SK-N-SH (cell line): ENCODE measurements at regions not wholly inside any gene's neighbourhood (a gene's known extent, or its start where the extent isn't known, plus 50 kb on each side); places are given as distances from the start of the nearest gene placed in this dataset.

Experiments used
- CTCF ChIA-PET: fragments of 300-600, 350-600 bp; formaldehyde crosslinking; extraction: SDS; loops from one replicate; lab custom pipeline; 2021; lab: Yijun Ruan, JAX
- POLR2A ChIA-PET: fragments of 350-600 bp; sonication (Branson Sonifier 250); formaldehyde crosslinking; extraction: SDS; loops from one replicate; lab custom pipeline; 2020; ENCODE audit warnings: antibody characterized with exemption, inconsistent platforms; lab: Yijun Ruan, JAX
- DNase-seq: peaks from one replicate; pipeline ENCODE4 v3.0.0; 2012
- H2AFZ ChIP-seq: fragments of 200-600 bp; sonication (generic); 2 replicates; pipeline ENCODE4 v1.8.1; 2016; ENCODE audit warnings: antibody characterized with exemption, mild to moderate bottlenecking, low read depth
- H3F3A ChIP-seq: fragments of 200-600 bp; sonication (generic); replicated peaks from 2 replicates; pipeline ENCODE3; 2016; ENCODE audit warnings: antibody characterized with exemption, mild to moderate bottlenecking; ENCODE audit not compliant: insufficient read depth
- H3K27ac ChIP-seq, 2 experiments: fragments of 200-500 bp in 1 of 2; fragments of 200-600 bp in 1 of 2; sonication (Bioruptor generic) in 1 of 2; sonication (generic), shearing (Covaris generic) in 1 of 2; 2 replicates each; pipeline versions ENCODE4 v1.5.1 to v1.6.1; 2014 to 2016; ENCODE audit warnings: low read depth in 2 of 2, inconsistent platforms in 1 of 2, low read length in 1 of 2, mild to moderate bottlenecking in 1 of 2, mixed read lengths in 1 of 2
- H3K27me3 ChIP-seq: fragments of 200-600 bp; sonication (generic), shearing (Covaris generic); 2 replicates; pipeline ENCODE4 v1.6.1; 2016; ENCODE audit warnings: mixed run types; ENCODE audit not compliant: insufficient read depth
- H3K36me3 ChIP-seq, 2 experiments: fragments of 200-500 bp in 1 of 2; fragments of 200-600 bp in 1 of 2; sonication (Bioruptor generic) in 1 of 2; sonication (generic) in 1 of 2; replicated peaks in 1 of 2; 2 replicates each; pipeline versions ENCODE3 to v1.5.1; 2014 to 2016; ENCODE audit warnings: low read length in 1 of 2, mild to moderate bottlenecking in 1 of 2; ENCODE audit not compliant: insufficient read depth in 2 of 2, control insufficient read depth in 1 of 2
- H3K4me1 ChIP-seq, 2 experiments: fragments of 200-500 bp in 1 of 2; fragments of 200-600 bp in 1 of 2; sonication (Bioruptor generic) in 1 of 2; sonication (generic), shearing (Covaris generic) in 1 of 2; 2 replicates each; pipeline versions ENCODE4 v1.5.1 to v1.6.1; 2014 to 2016; ENCODE audit warnings: low read depth in 1 of 2, low read length in 1 of 2, mixed run types in 1 of 2; ENCODE audit not compliant: insufficient read depth in 2 of 2, control insufficient read depth in 1 of 2
- H3K4me2 ChIP-seq: fragments of 200-600 bp; sonication (generic), shearing (Covaris generic); 2 replicates; pipeline ENCODE4 v1.6.1; 2017; ENCODE audit warnings: mixed run types
- H3K4me3 ChIP-seq, 2 experiments: fragments of 200-500 bp in 1 of 2; fragments of 200-600 bp in 1 of 2; sonication (Bioruptor generic) in 1 of 2; sonication (generic), shearing (Covaris generic) in 1 of 2; 2 replicates each; pipeline versions ENCODE4 v1.5.1 to v1.8.1; 2014 to 2016; ENCODE audit warnings: low read depth in 2 of 2, inconsistent platforms in 1 of 2, low read length in 1 of 2, mild to moderate bottlenecking in 1 of 2, mixed read lengths in 1 of 2, moderate library complexity in 1 of 2
- H3K79me2 ChIP-seq: fragments of 200-600 bp; sonication (generic); 2 replicates; pipeline ENCODE4 v1.8.1; 2017; ENCODE audit warnings: mild to moderate bottlenecking; ENCODE audit not compliant: insufficient read depth
- H3K9ac ChIP-seq: fragments of 200-600 bp; sonication (generic); 2 replicates; pipeline ENCODE4 v1.6.1; 2017; ENCODE audit warnings: mixed run types
- H3K9me2 ChIP-seq: fragments of 200-600 bp; sonication (generic); 2 replicates; pipeline ENCODE4 v1.6.1; 2017; ENCODE audit warnings: mixed run types
- H3K9me3 ChIP-seq: fragments of 200-600 bp; sonication (generic); 2 replicates; pipeline ENCODE4 v1.6.1; 2017; ENCODE audit warnings: mixed run types, mild to moderate bottlenecking, moderate library complexity
- H4K20me1 ChIP-seq: fragments of 200-600 bp; sonication (generic); 2 replicates; pipeline ENCODE4 v1.6.1; 2017; ENCODE audit warnings: mild to moderate bottlenecking, mixed run types; ENCODE audit not compliant: insufficient read depth
- ELF1 ChIP-seq: IDR thresholded peaks from 2 replicates; pipeline ENCODE4 v1.4.0; 2012
- EP300 ChIP-seq, 2 experiments: IDR thresholded peaks; 2 replicates each; pipeline versions ENCODE4 v1.4.0 to v1.6.1; 2012; ENCODE audit warnings: borderline replicate concordance in 1 of 2, low read depth in 1 of 2, low read length in 1 of 2
- FOXJ3 ChIP-seq: sonication (generic); formaldehyde crosslinking; IDR thresholded peaks from 2 replicates; pipeline ENCODE4 v1.5.1; 2020; ENCODE audit warnings: mild to moderate bottlenecking, missing genetic modification reagents
- FOXM1 ChIP-seq: IDR thresholded peaks from 2 replicates; pipeline ENCODE4 v1.4.0; 2012; ENCODE audit warnings: low read depth, mild to moderate bottlenecking
- GABPA ChIP-seq: IDR thresholded peaks from 2 replicates; pipeline ENCODE4 v1.4.0; 2012; ENCODE audit warnings: low read depth, mild to moderate bottlenecking
- GATA2 ChIP-seq: sonication (generic); formaldehyde crosslinking; IDR thresholded peaks from 2 replicates; pipeline ENCODE4 v1.5.0; 2020; ENCODE audit warnings: mild to moderate bottlenecking, missing genetic modification reagents
- JUND ChIP-seq: IDR thresholded peaks from 2 replicates; pipeline ENCODE4 v1.4.0; 2012
- MAX ChIP-seq: IDR thresholded peaks from 2 replicates; pipeline ENCODE4 v1.4.0; 2012; ENCODE audit warnings: low read depth
- MEF2A ChIP-seq: IDR thresholded peaks from 2 replicates; pipeline ENCODE4 v1.4.0; 2012; ENCODE audit warnings: low read depth, borderline replicate concordance
- NFIC ChIP-seq: IDR thresholded peaks from 2 replicates; pipeline ENCODE4 v1.4.0; 2012; ENCODE audit warnings: borderline replicate concordance
- NRF1 ChIP-seq: IDR thresholded peaks from 2 replicates; pipeline ENCODE4 v1.6.1; 2012; ENCODE audit warnings: low read depth, mild to moderate bottlenecking, low read length
- POLR2AphosphoS5 ChIP-seq: IDR thresholded peaks from 2 replicates; pipeline ENCODE4 v1.6.1; 2012; ENCODE audit warnings: low read depth, low read length
- RAD21 ChIP-seq: IDR thresholded peaks from 2 replicates; pipeline ENCODE4 v1.6.1; 2012; ENCODE audit warnings: mild to moderate bottlenecking, low read length
- REST ChIP-seq: IDR thresholded peaks from 2 replicates; pipeline ENCODE4 v1.6.1; 2012; ENCODE audit warnings: mild to moderate bottlenecking, low read depth, low read length, moderate library complexity
- RFX5 ChIP-seq: IDR thresholded peaks from 2 replicates; pipeline ENCODE4 v1.6.1; 2012; ENCODE audit warnings: mild to moderate bottlenecking, improper control_type of control experiment, low read length
- SIN3A ChIP-seq: IDR thresholded peaks from 2 replicates; pipeline ENCODE4 v1.6.1; 2012; ENCODE audit warnings: low read depth, mild to moderate bottlenecking, low read length, moderate library complexity, borderline replicate concordance
- SMC3 ChIP-seq: IDR thresholded peaks from 2 replicates; pipeline ENCODE4 v1.6.1; 2012; ENCODE audit warnings: low read depth, low read length, improper control_type of control experiment
- TAF1 ChIP-seq: IDR thresholded peaks from 2 replicates; pipeline ENCODE4 v1.6.1; 2012; ENCODE audit warnings: low read depth, mild to moderate bottlenecking, low read length, moderate library complexity, borderline replicate concordance
- USF1 ChIP-seq: IDR thresholded peaks from 2 replicates; pipeline ENCODE4 v1.4.0; 2012; ENCODE audit warnings: low read depth, borderline replicate concordance
- ZBTB33 ChIP-seq: IDR thresholded peaks from 2 replicates; pipeline ENCODE4 v1.4.0; 2012; ENCODE audit warnings: low read depth, borderline replicate concordance
- WGBS: methylation state at CpG from one replicate; pipeline ENCODE4 v1.1.6; 2017; ENCODE audit warnings: low lambda C conversion rate; 5-methylcytosine and 5-hydroxymethylcytosine counted together
- TF ChIP-seq, protein P1 (sequence below): fragments of 200-600 bp; sonication (generic); IDR thresholded peaks from 2 replicates; pipeline ENCODE4 v1.6.1; 2017; ENCODE audit warnings: antibody characterized with exemption, mild to moderate bottlenecking, moderate library complexity

DNA sequence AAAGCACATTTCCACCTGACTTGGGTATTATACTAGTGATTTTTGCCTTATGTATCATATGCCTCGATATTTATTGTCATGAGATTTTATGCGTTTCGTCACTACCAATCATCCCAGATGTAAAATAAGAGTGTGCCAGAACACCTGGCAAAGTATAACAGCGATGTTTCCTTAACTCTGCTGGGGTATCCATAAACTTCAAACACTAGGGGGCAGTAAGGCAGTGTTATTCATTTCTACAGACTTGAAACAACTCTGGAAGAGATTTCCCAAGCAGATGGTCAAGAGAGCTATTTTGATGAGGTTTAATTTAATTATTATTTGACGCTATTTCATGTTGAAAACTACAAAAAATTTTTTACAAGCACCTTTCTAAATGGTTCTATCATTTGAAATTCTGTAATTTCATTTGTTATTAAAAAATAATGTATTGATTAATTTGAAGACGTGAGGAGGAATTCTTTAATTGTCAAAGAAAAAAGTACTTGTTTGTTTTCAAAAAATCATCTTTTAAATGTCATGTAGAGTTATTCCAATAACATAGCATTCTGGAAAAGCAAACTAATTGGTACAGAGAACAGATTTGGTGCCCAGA lies 388.5 kb upstream of the CTNND2 start:
- H3K9ac ChIP-seq, result no peak overlapping the region
- TF ChIP-seq SMC3 (no peak), RAD21 (peak; percentile 47), RFX5 (no peak)
- TF ChIP-seq, protein P1, sequence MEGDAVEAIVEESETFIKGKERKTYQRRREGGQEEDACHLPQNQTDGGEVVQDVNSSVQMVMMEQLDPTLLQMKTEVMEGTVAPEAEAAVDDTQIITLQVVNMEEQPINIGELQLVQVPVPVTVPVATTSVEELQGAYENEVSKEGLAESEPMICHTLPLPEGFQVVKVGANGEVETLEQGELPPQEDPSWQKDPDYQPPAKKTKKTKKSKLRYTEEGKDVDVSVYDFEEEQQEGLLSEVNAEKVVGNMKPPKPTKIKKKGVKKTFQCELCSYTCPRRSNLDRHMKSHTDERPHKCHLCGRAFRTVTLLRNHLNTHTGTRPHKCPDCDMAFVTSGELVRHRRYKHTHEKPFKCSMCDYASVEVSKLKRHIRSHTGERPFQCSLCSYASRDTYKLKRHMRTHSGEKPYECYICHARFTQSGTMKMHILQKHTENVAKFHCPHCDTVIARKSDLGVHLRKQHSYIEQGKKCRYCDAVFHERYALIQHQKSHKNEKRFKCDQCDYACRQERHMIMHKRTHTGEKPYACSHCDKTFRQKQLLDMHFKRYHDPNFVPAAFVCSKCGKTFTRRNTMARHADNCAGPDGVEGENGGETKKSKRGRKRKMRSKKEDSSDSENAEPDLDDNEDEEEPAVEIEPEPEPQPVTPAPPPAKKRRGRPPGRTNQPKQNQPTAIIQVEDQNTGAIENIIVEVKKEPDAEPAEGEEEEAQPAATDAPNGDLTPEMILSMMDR, result peak; percentile 48
- no peak overlapping the region for H2AFZ ChIP-seq
- no peaks in the 10 kb centered on the region for H3K9me2 ChIP-seq
- H3K27ac ChIP-seq, result no peak overlapping the region
- no peaks in the 10 kb centered on the region for H3K9me3 ChIP-seq
- H3K4me3 ChIP-seq, result no peak overlapping the region; a peak in 1 of 4 replicates
- no peaks in the 10 kb centered on the region; the same call in 1 of the 2 replicates for H3K79me2 ChIP-seq
- H3F3A ChIP-seq, result no peaks in the 10 kb centered on the region
- 7% methylated on average over 6 of the region's 6 CpGs for WGBS
- CTCF ChIA-PET, result interaction anchor here (0.5 kb wide), 1 partner anchor 1189 kb away, joined by 3 read pairs; no protein-coding TSS in a partner anchor
- POLR2A ChIA-PET, result no interaction called here
- H3K27me3 ChIP-seq, result no peaks in the 10 kb centered on the region
- H3K36me3 ChIP-seq, result no peaks in the 10 kb centered on the region
- no peaks in the 10 kb centered on the region for H3K4me1 ChIP-seq
- no peak for DNase-seq
- no peak overlapping the region for H3K4me2 ChIP-seq
- no peaks in the 10 kb centered on the region for H4K20me1 ChIP-seq

GRCh38 chr5:12284604-12285003 lies 380.4 kb upstream of the CTNND2 start:
- H4K20me1 ChIP-seq, result no peaks in the 10 kb centered on the region
- ChIA-PET CTCF (no interaction called here), POLR2A (no interaction called here)
- DNase-seq, result no peak
- no peaks in the 10 kb centered on the region for H3K36me3 ChIP-seq
- no peaks in the 10 kb centered on the region for H3K79me2 ChIP-seq
- no peaks in the 10 kb centered on the region for H3K9me2 ChIP-seq
- TF ChIP-seq EP300 (IDR thresholded peaks at IDR 0.05; ENCODE audit: borderline replicate concordance in 1 of 2, low read depth in 1 of 2, low read length in 1 of 2) (no peak), MEF2A (no peak), POLR2AphosphoS5 (no peak), USF1 (no peak), TAF1 (no peak), GABPA (no peak), RAD21 (no peak), GATA2 (CRISPR knock-in tag) (no peak), REST (no peak), NRF1 (no peak), ZBTB33 (no peak), RFX5 (no peak), FOXJ3 (no peak), ELF1 (no peak), JUND (no peak), MAX (no peak), SIN3A (no peak), FOXM1 (no peak), NFIC (no peak)
- no peak overlapping the region for H3K4me2 ChIP-seq
- H3K27me3 ChIP-seq, result no peaks in the 10 kb centered on the region
- H3K9me3 ChIP-seq, result no peaks in the 10 kb centered on the region
- H2AFZ ChIP-seq, result no peak overlapping the region
- H3K4me1 ChIP-seq, result no peaks in the 10 kb centered on the region
- no peaks in the 10 kb centered on the region for H3F3A ChIP-seq
- no peak overlapping the region for H3K9ac ChIP-seq
- H3K27ac ChIP-seq, result no peak overlapping the region
- H3K4me3 ChIP-seq, result no peak overlapping the region
- WGBS, result 0% methylated on average over 1 of the region's 1 CpG
